HG03045 (cell line): ENCODE measurements at regions not wholly inside any gene's neighbourhood (a gene's known extent, or its start where the extent isn't known, plus 50 kb on each side); places are given as distances from the start of the nearest gene placed in this dataset.
"Not testable (repeated sequence)": the region's sequence is repeated elsewhere in the genome, so short reads cannot be mapped to it uniquely, and the experiment has no call there.

Experiments
- ATAC-seq: cut with Tn5 transposase; IDR thresholded peaks from one replicate; pipeline ENCODE4 v1.9.1; 2021; ENCODE audit warnings: mild to moderate bottlenecking, moderate library complexity; ENCODE audit not compliant: unreplicated experiment

- not testable (repeated sequence) for ATAC-seq
These were observed 61.1 kb downstream of the DEFB131A start for GRCh38 chr4:9505341-9505740.

DNA sequence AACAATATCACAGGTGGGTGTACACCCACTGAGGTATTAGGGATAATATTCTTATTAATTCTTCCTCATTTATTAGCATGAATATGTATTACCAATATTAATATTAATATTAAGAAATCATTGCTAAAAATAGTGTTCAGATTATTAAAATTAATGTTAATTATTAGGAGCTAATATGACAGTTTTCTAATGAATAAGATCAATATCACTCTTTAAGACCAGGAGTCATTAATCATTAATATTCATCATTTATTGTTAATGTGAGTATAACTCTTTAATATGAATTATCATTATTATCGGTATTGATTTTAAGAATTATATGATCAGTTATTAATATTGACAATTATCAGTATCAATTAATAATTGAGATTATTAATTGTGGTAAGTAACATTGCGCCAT is 62.5 kb downstream of the DEFB131A start:
- ATAC-seq, result not testable (repeated sequence)

DNA sequence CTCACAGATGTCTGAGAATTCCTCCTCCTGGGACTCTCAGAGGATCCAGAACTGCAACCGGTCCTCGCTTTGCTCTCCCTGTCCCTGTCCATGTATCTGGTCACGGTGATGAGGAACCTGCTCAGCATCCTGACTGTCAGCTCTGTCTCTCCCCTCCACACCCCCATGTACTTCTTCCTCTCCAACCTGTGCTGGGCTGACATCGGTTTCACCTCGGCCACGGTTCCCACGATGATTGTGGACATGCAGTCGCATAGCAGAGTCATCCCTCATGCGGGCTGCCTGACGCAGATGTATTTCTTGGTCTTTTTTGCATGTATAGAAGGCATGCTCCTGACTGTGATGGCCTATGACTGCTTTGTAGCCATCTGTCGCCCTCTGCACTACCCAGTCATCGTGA is 68.7 kb downstream of the DEFB131A start:
- ATAC-seq, result not testable (repeated sequence)

- not testable (repeated sequence) for ATAC-seq
These were observed 75.4 kb downstream of the DEFB131A start for GRCh38 chr4:9519631-9520030.

DNA sequence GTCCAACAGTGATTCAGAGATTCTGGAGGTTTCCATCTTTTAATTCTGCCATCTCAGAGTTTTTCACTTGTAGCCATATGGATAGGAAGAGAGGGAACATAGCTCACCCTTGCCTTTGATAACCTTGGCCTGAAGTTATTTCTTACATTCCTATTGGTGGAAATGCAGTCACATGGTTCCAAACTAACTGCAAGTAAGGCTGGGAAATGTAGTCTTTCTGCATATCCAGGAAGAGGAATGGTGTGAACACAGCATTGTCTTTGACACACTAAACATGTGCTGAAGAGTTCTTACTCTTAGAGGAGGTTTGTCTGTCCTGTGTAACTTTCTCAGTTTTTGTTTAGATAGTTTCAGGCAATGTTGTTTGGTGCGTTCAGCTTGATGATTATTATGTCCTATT is 78.7 kb downstream of the DEFB131A start:
- ATAC-seq, result not testable (repeated sequence)

GRCh38 chr4:9524406-9524805 is 80.2 kb downstream of the DEFB131A start:
- ATAC-seq, result not testable (repeated sequence)

GRCh38 chr4:9532134-9532862 is 88.1 kb downstream of the DEFB131A start:
- not testable (repeated sequence) for ATAC-seq

GRCh38 chr4:9532863-9533192 is 88.6 kb downstream of the DEFB131A start:
- not testable (repeated sequence) for ATAC-seq

- not testable (repeated sequence) for ATAC-seq
These were observed 92.9 kb downstream of the DEFB131A start for GRCh38 chr4:9537101-9537500.

GRCh38 chr4:9539939-9540520 is 95.8 kb downstream of the DEFB131A start:
- ATAC-seq, result not testable (repeated sequence)

GRCh38 chr4:9541388-9541915 is 97.2 kb downstream of the DEFB131A start:
- ATAC-seq, result not testable (repeated sequence)

DNA sequence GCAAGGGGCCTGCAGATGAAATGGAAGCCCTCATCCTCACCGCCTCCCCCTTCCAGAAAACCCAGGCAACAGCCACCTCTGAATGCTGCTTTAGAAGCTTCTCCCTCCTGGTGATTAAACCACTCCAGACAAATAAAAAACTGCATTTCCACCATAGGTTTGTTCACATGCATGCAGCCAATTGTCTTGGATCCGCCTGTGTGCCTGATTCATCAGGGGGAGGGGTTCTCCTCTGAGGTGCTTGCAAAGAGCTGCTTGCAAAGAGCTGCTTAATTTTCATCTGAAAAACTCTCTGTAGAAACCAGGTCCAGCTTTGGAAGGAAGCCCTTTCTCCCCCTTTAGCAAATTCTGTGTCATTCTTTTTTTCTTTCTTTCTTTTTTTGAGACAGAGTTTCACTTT is 100.6 kb downstream of the DEFB131A start:
- not testable (repeated sequence) for ATAC-seq

- not testable (repeated sequence) for ATAC-seq
These were observed 103.3 kb downstream of the DEFB131A start for GRCh38 chr4:9547470-9547869.

DNA sequence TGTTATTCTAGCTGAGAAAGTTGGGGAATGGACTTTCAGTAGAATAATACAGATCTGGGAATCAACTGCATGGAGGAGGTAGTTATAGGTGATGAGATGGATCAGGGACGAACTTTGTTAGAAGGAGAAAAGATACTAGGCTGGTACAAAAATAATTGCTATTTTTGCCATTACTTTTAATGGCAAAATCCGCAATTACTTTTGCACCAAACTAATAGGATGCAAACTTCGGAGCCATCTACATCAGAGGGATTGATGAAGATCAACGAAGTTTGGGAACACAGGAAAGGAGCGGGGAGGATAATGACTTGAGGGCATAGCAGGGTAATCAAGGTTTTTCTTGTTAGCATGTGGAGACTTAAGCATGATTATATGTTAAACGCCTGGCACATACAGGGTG is 111.9 kb downstream of the DEFB131A start:
- not testable (repeated sequence) for ATAC-seq

DNA sequence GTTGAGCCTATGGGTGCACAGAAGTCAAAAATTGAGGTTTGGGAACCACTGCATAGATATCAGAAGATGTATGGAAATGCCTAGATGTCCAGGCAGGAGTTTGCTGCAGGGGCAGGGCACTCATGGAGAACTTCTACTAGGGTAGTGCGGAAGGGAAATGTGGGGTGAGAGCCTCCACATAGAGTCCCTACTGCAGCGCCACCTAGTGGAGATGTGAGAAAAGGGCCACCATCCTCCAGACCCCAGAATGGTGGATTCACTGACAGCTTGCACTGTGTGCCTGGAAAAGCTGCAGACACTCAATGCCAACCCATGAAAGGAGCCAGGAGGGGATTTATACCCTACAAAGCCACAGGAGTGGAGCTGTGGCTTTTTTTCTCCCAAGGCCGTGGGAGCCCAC is 133.7 kb downstream of the DEFB131A start:
- ATAC-seq, result not testable (repeated sequence)

DNA sequence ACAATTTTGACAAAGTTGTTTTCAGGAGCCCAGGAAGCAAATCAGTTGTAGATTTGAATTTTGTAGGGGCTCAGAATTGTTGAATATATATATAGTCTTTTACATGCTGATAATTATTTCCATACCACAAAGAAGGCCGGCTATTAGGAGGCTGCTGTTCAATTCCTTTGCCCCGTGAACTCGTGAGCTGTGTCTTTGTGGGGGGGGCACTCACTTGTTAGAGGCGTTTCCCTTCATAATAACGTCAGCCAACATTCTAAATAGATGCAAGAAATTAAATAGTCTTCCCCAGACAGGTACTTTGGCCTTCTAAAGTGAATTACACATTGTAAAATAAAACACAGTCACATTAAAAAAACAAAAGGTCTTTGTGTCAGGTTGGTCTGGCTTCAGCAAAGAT is 138.7 kb downstream of the DEFB131A start:
- ATAC-seq, result not testable (repeated sequence)

DNA sequence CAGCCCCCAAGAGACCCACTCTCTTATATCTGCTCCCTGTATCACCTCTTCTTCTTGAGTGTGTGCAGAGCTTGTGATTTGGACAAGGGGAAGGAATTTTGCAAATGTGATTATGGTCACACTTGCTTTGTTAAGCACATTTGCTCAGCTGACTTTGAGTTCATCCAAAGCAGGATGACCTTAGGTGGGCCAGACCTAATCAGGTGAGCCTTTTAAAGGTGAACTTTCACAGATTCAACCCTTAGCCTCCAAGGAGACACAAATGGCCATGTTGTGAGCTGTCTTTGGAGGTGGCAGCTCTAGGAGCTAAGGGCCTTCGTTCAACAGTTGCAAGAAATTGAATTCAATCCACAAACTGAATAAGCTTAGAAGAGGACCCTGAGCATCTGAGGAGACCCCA is 147.8 kb downstream of the DEFB131A start:
- no peak for ATAC-seq

DNA sequence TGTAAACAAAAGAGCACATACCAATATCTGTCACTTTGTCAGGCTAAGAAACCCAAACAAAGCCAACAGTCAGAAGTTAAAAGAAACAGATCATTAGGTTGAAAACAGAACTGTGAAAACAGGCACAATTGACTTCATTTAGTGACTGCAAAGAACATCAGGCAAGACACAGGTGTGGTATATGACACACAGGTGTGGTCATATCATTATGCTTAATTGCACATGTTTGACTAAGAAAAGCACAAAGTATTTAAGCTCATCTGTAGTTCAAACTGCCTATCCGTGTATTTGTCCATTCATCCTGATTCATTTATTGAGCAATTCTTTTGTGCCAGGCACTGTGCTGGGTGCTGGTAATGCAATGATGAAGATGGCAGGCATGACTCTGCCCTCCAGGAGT is 150.7 kb downstream of the DEFB131A start:
- no peak for ATAC-seq

GRCh38 chr4:9595531-9595930 is 151.3 kb downstream of the DEFB131A start:
- ATAC-seq, result not testable (repeated sequence)

DNA sequence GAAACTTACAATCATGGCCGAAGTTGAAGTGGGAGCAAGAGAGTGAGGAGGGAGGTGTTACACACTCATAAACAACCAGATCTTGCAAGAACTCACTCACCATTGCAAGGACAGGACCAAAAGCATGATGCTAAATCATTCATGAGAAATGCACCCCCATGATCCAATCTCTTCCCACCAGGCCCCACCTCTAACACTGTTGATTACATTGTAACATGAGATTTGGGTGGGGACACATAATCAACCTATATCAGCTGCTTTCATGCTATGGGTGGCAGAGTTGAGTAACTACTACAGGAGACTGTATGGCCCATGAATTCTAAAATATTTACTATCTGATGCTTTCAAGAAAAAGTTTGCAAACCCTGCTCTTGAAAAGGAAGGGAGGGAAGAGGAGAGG is 155.1 kb downstream of the DEFB131A start:
- no peak for ATAC-seq

- no peak for ATAC-seq
These were observed 156.0 kb downstream of the DEFB131A start for GRCh38 chr4:9600246-9600645.

GRCh38 chr4:9602389-9602914 is 158.2 kb downstream of the DEFB131A start:
- ATAC-seq, result no peak
